NCI-H2196 treated with DMSO at 0.1 percent for 48 hours (cell line): ENCODE measurements at regions not wholly inside any gene's neighbourhood (a gene's known extent, or its start where the extent isn't known, plus 50 kb on each side); places are given as distances from the start of the nearest gene placed in this dataset.

Experiments used
- DNase-seq: peaks from one replicate; lab custom pipeline; 2025; ENCODE audit not compliant: unreplicated experiment; lab: John Stamatoyannopoulos, UW

DNA sequence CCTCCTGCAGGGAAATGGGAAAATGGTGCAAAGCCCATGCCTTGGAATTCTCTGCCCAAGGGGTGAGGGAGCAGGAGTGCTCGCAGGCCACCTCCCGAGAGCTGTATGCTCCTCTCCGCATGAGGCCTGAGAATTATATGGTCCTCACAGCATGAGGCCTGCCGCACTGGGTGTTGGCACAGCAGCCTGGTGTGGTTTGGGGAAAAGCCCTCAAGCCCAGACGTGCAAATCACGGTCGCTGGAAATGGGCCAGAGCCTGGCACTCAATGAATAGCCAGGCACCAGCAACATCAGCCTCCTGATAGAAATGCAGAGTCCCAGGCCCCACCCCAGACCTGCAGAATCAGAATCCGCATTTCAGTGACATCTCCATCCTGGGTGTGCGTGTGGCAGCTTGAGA, 156.4 kb upstream of the FOXF1 start:
- no peak for DNase-seq

DNA sequence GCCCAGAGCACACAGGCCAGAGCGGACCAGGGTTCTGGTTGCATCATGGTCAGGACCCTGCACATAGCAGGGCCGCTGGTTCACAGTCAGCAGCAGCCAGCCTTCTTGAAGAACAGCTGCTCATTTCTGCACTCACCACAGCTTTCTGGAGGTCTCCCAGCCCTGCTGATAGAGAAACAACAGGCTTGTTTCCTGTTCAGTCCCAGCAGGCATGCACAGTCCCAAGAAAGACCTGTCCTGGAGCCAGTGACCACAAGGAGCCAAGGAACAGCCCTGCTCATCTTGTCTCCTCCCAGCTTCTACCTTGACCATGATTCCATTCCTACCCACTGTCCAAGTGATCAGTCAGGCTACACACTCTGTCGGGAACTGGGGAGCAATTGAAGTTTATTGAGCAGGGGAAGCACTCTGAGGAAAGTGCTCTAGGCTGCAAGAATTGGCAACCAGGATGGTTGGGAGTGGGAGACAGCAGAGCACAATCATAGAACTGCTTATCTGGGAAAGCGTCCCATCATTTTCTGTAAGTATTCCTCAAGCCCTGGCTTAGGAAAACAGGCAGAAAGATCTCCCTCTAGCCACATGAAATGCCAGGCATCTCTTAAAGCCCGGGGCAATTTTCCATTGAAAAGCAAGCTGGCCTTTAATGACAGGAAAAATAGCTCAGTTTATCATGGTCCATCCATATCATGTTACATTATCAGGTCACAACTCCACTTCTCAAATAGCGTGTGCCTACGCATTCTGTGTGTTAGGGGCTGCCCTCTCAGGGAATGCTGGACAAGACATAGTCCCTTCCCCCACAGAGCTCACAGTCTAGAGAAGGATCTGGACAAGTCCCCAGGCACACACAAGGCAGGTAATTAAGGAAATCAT, 155.4 kb upstream of the FOXF1 start:
- no peak for DNase-seq

DNA sequence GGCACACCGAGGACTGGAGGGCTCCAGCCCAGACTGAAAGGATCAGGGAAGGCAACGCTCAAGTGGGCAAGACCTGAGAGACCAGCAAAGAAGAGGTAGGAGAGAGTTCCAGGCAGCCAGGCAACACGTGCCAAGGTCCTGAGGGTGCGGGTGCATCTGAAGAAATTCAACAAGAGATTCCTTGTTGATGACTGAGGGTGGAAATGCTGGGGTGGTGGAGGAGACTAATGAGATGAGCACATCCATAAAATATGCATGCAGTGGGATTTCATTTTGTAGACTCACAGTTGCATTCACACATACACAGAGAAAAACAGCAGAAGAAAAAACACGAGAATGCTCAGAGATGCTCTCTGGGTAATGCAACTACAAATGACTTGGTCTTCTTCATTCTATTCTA, 154.8 kb upstream of the FOXF1 start:
- DNase-seq = no peak

DNA sequence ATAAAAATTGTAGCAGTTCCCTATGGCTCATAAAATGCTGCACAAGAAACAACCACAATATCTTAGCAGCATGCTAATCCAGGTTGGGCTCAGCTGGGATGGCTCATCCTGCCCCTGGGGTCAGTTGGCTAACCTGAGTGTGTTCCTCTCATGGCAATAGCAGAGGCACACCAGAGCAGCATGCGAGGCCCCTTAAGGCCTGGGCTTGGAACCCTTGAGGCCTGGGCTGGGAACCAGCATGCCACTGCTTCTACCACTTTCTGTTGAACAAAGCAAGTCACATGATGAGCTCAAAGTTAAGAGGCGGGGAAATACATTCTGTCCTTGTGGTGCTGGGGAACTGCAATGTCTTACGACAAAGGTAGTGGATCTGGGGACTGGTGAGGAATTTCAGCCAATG, 154.4 kb upstream of the FOXF1 start:
- DNase-seq = no peak

DNA sequence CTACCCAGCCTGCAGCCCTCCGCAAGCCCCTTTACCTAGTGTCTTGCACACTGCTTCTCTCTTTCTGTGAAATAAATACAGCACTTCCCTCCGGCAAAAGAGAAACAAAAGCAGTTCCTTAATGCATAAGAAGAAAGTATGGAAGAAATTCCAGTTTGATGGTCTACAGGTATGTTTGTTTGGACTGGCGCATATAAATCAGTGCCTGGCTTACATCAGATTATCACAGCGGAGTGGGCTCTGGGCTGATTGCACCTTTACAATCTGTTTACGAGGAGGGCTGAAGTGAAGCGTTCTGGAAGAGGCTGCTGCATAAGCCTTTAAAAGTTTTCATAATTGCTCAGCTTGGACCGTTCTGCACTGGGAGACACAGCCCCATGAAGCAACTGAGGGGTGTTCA, 153.5 kb upstream of the FOXF1 start:
- no peak for DNase-seq

DNA sequence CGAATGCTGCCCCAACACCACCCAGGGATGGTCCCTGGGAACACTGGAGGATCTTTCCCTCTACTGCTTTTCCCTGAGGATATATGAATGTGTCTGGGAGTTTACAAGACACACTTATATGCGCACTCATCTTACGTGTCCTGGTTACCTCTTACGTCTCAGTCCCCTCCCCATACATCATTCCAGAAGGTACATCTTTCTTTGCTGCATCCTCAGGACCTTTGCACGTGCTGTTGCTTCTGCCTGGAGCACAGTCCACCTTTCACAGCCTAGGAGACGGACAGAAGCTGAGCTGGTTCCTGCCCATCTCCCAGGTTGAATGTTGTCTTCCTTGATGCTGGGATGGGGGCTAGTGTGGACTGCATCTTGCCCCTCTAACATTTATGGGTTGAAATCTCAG, 153.0 kb upstream of the FOXF1 start:
- DNase-seq = no peak

DNA sequence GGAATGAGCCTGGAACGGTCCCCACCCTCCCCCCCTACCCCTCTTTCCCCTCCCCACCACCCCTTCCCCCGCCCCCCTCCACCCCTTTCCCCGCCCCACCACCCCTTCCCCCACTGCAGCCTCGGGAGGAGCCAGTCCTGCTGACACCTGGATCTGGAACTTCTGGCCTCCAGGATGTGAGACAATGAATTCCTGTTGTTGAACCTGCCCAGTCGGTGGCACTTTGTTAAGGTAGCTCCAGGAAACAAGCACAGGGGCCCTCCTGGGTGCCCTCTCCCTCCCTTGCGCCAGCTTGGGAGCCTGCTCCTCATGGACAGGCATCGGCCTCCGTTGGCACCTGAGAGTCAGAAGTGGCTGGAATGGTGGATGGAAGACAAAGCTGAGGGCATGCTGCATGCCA, 152.4 kb upstream of the FOXF1 start:
- no peak for DNase-seq

DNA sequence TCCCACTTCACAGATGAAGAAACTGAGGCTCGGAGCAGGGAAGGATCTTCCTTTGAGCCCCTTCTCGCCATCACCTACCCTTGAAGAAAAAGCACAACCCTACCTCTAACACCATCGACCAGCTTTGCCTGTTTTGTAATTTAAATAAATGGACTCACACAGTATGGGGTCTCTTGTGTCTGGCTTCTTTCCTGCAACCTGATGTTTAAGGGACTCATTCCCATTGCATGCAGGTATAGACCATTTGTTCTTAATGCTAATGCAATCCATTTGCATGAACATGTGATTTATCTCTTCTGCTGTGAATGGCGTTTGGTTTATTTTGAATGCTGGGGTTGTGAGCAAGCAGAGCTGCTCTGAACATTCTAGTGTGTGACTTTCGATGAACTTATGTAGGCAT, 150.8 kb upstream of the FOXF1 start:
- DNase-seq = no peak

DNA sequence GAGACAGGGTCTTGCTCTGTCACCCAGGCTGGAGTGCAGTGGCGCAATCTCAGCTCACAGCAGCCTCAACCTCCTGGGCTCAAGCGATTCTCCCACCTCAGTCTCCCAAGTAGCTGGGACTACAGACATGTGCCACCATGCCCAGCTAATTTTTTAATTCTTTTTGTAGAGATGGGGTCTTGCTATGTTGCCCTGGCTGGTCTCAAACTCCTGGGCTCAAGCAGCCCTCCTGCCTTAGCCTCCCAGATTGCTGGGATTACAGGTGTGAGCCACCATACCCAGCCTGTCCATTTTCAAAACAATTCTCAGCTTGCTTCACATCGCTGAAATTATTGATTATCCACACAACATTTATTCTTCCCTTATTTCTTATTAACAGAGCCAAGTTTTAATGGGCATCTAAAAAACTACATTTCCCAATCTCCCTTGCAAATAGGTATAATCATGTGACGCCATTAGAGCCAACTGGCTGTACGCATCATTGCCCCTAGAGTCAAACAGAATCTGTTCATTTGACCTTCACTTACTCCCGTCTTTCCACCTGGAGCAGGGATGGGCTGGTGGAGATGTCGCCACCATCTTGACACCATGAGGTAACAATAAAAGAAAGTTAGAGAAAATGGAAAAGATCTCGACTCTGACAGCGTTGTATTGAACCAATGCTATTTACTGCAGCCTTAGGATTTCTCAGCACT, 148.0 kb upstream of the FOXF1 start:
- DNase-seq = no peak

DNA sequence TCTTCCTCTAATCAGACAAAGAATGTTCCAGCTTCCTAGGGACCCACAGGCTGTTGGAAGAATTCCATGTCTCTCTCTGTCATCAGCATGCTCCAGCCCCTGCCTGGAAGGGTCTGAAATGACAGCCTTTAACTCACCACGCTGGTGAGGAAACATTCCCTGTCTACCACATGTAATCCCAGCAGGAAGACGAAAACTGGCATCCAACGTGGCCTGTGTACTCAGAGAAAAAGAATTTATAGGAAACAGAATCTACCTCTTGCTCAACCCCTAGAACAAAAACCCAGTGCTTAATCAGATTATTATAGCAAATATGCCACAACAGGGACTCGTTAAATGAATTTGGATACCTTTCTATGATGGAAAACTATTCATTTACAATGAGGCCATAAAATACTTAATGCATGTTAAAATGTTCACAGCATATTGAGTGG, 147.3 kb upstream of the FOXF1 start:
- DNase-seq = no peak

DNA sequence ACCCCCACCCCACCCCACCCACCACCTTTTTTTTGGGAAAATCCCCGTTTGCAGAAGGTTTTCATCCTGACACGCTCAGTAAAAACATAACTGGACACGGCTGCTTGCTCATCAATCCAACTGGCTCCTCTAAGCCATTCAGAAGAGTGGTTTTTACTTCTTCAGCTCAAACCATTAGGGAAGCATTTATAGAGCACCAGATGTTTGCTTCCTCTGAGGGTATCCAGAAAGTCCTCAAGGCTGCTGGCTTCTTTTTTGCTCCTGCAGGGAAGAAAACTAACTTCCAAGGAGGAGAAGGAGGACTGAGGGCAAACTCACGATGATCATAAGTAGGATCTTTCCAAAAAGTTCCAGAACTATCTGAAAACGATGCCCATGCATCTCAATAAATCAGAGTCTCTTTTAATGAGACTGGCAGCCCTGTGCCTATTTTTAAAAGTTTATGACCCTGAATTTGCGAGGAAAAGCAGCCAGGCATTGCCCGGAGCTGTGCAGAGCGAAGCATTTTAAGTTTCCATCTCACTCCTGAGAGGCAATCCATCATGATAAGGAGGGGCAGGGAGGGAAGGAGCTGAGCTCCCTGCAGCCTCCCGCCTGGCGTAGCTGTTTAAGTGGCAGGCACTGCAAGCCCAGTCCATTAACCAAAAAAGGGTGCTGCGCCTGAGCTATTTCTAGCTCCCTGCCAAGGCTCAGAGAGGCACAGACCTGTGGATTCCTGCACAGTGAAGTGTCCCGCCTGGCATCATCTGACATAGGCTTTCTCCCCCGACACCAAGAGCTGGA, 146.3 kb upstream of the FOXF1 start:
- DNase-seq = no peak

DNA sequence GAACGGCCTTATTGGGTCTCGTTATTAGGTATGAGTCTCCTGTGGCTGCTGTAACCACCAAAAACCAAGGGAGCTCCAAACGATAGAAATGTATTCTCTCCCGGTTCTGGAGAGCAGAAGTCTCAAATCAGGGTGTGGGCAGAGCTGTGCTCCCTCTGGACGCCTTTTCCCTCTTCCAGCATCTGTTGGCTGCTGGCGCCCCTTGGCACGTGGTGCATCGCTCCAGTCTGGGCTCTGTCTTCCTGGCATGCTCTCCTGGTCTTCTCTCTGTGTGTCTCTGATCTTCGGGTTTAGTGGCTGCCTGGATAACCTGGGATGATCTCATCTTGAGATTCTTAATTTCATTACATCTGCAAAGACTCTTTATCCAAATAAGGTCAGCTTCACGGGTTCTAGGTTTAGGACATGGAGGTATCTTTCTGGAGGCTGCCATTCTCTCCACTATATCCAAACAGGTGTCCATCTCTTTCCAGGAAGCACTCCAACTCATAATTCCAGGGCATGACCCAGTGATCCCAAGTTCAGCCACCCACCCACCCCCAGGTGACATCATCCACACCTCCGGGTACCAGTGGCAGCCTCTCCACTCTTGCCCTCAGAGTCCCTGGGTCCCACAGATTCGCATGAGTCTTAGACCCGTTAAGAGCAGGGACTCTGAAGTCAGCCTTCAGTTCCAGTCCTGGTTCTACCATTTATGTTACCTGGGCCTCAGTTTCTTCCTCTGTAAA, 145.5 kb upstream of the FOXF1 start:
- DNase-seq = no peak

DNA sequence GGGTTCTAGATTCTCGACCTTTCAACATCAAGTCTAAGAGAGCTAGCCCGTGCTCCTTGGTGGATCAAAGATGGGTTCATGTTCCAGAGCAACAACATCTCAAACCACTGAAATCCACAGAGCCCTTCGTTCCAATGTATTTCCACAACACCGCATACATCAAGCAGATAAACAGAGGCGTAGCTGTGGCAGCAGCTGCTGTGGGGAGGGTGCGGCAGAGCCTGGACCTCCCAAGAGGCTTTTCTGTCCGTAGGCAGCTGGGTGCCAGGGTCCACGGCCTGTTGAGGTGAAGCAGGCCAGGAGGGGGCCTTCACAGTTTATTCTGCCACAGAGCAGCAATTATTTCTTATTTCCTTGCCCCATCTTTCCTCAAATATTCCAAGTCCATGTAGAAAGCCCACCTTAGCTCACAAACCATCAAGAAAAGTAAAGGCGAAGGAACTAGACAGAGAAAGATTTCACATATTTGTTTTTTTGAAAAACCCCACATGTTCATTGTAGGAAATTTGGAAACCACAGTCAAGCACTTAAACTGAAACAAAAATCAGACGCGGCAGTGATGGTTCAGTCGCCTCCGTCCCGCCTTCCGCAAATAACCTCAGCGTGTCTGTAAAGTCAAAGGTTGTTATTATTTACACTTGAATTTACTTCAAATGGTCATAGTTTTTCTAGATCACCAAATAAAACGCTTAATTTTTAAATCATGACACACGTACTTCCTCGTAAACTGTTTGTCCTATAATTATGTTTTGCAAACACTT, 144.6 kb upstream of the FOXF1 start:
- no peak for DNase-seq

DNA sequence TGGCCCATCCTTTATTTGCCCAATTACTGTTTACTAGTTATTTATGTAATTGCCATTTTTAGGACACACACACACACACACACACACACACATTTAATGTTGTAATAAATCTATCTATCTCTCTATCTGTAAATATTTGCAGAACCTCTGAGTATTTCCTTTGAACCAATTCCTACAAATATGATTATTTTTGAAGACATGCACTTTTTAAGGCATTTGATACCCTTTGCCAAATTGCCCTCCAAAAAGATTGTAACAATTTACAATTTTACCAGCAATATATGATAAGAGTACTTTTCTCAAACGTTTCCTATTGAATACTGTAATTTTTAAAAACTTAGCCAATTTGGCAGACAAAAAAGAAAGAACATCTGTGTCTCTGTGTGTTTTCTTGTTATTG, 143.8 kb upstream of the FOXF1 start:
- DNase-seq = no peak

DNA sequence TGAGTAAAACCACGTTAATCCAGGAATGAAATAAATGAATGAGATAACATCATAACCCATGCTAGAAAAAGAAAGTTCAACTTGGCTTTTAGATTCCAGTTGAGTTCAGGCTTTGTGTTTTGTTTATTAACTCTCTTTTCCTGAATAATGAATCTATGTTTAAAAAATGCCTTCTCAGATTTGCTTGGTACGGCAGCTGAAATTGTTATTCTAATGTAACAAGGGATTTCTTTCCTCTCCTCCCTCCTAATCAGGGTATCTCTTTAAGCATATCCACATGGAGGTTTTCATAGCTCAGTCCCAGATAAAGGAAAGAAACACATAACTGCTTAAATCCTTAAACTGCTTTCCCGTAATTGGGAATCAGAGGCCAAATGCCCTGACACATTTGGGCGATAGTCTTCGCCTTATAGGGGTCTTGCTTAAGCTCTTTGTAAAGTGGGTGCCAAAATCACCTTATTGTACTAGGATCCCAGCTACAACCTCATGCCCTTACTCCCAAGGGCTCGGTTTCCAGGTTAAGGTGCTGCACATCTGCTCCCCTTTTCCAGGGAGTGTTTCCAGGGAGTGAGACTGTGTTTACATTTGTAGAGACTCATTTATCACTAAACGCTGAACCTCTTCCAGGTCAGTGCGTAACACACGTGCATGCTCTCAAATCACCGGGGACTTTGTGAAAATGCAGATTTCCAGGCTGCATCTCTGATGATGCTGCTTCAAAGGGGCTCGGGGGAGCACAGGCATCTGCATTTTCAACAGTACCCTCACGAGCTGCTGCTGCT, 142.8 kb upstream of the FOXF1 start:
- DNase-seq = no peak

DNA sequence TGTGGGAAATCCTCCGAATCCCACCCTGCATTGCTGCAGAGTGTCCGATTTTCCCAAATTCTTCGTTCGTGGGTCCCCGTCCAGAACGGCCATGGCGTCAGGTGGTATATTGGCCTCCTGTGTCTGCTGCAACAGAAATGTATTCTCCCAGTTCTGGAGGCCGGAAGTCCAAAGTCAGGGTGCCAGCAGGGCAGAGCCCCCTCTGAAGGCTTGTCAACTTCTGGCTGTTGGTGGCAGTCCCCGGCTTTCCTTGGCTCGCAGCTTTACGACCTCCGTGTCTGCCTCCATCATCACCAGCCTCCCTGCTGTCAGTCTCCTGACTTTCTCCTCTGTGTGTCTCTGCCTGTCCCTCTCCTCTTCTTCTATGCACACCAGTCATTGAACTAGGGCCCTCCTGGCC, 142.1 kb upstream of the FOXF1 start:
- no peak for DNase-seq

DNA sequence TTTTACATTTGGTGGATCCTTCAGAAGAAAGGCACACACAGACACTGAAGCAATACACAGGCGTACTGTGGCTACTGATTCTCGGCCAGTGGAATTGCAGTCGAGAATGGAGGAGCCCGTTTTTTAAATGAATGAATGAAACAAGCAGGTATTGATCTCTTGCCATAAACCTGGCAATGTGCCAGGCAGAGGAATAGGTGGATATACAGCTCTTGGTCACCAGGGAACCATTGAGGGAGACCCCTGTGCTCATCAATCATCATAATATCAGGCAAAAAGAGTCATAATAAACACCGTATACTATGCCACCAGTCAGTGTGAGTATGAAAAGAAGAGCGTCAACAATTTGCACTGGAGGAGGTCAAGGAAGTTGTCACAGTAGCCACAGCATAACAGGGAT, 140.3 kb upstream of the FOXF1 start:
- no peak for DNase-seq

DNA sequence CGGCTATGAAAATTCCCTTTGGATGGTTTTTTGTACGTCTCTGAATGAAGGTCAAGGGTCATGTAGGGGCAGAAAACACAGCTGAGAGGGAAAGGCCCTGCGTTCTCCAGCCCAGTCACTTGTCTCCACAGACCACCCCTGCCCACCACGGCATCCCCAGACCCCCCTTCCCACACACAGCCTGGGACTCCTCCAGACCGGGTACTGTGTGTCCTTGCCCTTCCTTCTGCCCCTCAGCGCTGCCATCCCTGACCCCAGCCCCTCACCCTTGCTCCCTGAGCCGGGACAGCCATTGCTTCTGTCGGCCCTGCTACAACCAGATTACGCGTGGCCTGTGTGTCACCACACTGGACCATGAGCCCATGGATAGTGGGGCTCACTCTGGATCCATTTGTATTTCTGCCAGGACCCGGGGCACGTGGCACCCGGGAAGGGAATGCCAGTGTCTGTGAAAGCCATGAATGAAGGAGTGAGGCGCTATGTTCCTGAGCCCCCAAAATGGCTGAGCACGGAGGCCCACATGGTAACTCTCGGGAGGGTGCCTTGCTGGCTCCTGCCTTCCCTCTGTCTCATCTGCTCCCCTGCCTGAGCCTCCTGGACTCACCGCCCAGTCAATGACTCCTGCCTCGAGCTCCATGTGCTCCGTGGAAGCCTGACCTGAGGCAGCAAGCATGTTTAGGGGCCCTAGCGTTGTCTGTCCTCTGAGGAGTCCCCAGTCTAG, 139.1 kb upstream of the FOXF1 start:
- no peak for DNase-seq

DNA sequence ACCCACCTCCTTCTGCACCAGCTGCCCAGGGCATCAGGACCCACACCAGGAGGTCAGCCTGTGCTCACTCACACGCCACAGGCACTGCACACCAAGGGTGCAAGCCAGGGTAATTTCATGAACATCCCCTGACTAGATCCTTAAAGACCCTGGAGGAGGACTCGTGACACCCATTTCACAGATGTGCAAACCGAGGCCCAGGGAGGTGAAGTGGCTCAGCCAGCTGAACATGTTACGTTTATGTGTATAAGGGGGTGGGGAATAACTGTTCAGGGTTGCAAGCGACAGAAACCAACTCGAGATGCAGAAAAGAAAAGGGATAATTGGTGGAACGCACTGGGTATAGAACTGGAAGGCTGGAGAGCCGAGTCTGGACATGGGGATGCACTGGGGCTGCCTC, 138.1 kb upstream of the FOXF1 start:
- DNase-seq = no peak
